OCI-M2 (cell line): ENCODE measurements at regions not wholly inside any gene's neighbourhood (a gene's known extent, or its start where the extent isn't known, plus 50 kb on each side); places are given as distances from the start of the nearest gene placed in this dataset.

ENCODE experiments used
- DNase-seq: peaks from one replicate; lab custom pipeline; 2025; ENCODE audit not compliant: unreplicated experiment; lab: John Stamatoyannopoulos, UW

- no peak for DNase-seq
Observed at GRCh38 chr14:97248973-97249372, 451.8 kb downstream of the VRK1 start.

DNA sequence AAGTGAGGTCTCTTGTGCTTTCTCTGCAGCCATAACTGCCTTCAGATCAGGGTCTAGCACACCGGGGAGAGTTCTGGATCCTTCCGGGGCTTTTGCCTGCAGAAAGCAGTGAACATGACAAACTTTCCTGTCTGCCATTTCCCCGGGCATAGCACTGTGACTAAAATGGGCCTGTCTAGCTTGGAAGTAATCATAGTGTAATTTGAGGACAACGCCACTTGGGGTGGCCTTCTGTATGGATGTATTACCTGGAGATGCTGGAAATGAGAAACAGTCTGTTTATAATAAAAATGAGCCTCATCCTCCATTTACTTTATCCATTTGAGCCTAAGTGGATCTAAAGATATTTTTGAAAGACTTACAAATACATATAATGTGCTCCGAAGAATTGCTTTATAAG lies 453.7 kb downstream of the VRK1 start:
- DNase-seq = no peak

- no peak for DNase-seq
Observed at GRCh38 chr14:97251491-97252155, 454.4 kb downstream of the VRK1 start.

DNA sequence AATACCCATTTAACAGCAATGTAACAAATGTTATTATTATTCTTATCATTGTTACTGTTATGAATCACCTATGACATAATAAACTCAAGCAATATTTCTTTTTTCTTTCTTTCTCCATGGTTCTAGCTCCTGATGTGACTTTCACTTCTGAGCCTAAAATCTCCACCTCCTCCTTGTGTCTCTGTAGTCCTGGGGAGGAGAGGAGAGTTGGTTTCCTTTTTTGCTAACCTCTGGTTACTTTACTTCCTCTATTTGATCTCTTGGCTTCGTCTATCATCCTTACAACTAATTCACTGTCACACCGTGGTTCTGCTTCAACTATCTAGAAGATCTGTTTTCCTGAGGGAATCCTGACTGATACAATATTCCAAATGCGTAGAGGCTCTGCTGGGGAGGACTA lies 456.6 kb downstream of the VRK1 start:
- no peak for DNase-seq

- DNase-seq = no peak
Observed at GRCh38 chr14:97262336-97262735, 465.2 kb downstream of the VRK1 start.

DNA sequence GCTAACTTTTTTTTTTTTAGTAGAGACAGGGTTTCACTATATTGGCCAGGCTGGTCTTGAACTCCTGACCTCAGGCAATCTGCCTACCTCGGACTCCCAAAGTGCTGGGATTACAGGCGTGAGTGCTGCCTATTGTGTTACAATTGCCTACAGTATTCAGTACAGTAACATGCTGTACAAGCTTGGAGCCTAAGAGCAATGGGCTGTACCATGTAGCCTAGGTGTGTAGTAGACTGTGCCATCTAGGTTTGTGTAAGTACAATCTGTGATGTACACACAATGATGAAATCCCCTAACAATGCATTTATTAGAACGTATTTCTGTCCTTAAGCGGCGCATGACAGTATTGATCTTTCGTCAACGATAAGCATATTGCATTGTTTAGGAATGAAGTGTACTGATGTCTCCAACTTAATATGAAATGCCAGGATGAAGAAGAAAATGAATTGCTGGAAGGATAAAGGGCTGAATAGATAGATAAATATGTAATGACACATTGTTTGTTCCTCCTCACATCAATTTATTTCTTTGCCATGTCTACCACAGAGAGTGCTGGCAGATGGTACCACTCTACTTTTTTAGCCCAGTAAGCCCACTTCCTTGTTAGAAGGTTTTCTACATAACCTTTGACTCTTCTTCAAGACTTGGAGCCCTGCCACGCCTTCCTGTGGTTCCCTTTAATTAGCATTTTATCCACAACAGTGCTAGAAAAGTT lies 467.5 kb downstream of the VRK1 start:
- DNase-seq = no peak

DNA sequence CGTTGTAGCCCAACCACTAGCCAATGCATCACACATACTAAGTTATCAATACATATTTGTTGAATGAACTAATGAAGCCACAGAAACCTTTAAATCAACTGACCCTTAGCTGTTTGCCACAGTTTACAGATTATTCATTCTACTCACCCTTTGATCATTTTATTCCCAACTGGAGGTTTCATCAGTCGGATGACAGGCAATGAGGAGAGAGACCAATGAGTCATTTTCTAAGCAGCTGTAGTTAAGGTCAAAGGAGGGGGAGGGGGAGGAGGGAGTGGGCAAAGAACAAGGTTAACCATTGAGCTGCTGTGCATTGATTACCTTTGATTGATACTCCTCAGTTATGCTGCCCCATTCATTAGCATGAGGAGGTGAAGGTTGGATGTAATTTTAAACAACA lies 469.5 kb downstream of the VRK1 start:
- no peak for DNase-seq

DNA sequence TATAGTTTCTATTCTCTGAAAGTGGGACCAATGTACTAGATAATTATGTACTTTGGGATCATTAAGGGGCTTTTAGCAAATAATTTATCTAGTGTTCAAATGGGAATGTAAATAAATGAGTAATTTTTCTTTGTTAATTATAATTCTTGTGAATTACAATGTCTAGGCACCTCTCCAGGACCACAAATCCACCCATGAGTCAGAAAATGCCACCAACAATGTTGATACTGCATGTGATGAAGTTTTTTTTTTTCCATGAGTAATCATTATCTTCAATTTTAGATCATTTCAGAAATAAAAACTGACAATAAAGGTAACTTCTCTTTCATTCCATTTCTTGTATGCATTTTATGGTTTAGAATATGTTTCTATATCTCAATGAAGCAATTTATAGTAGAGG lies 470.3 kb downstream of the VRK1 start:
- DNase-seq = no peak

DNA sequence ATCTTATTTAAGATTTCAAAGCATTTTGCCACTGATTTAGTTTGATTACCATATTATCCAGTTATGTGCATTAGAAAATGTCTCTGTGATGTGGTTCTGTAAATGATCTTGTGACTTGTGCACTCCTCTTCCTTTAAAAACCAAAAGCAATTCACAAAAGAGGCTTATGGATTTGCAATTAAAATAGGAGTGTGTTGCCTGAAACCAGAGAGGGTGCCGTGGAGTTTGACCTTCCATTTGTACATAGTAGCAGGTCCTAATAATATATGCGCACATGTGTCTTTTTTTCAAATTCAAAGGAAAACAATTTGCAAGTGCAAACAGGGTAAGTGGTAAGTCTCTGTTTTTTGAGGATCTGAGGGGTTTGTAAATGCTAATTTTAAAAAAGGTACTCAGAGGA lies 470.9 kb downstream of the VRK1 start:
- no peak for DNase-seq

- DNase-seq = no peak
Observed at GRCh38 chr14:97270308-97270707, 473.1 kb downstream of the VRK1 start.

- DNase-seq = no peak
Observed at GRCh38 chr14:97271451-97271960, 474.3 kb downstream of the VRK1 start.

- DNase-seq = no peak
Observed at GRCh38 chr14:97273540-97273939, 476.4 kb downstream of the VRK1 start.

DNA sequence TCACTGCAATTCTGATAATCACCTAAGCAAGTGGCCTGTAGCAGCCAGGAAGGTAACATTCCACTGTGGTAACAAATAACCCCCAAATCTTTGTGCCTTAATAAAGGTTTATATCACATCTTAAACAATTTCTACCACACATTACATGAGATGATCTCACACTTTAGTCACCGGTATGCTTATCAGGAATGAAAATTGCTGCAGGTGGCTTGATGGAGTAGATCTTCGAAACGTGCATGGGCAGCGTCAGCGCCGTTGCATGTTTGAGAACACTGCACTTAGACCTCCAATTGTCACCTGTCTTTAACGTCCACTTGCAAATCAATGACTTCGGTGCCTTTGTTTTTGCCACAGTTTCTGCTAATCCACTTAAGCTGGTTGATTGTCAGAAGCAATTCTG lies 477.4 kb downstream of the VRK1 start:
- DNase-seq = no peak

DNA sequence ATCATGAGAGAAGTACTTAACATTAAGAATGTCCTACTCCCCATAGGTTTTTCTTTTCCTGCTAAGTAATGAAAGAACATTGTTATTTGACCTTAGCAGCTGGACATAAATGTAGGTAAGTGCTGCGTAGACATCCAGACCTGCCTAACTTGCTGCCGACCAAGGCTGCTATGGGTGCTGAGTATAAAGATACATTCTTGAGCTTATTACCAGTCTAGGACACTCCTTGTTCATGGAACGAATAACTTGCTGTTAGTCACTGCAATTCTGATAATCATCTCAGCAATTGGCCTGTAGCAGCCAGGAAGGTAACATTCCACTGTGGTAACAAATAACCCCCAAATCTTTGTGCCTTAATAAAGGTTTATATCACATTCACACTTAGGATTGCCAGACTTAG lies 478.1 kb downstream of the VRK1 start:
- DNase-seq = no peak

DNA sequence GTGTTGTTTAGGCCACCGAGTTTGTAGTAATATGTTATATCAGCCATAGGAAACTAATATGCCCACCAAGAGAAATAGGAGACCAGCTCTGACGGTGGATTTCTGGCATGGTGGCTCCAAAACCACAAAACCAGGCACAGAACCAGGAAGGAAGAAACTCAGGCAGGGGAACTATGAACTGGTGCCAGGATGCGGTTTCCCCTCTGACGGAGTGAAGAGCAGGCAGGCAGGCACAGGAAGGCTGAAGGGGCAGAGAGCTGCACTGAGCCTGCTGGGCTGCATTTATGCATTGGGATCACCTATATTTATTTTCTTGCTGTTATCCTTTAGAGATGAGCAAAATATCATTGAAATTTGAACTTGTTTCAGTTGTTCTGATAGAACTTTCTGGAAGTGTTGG lies 479.4 kb downstream of the VRK1 start:
- DNase-seq = no peak

GRCh38 chr14:97277711-97278110 lies 480.5 kb downstream of the VRK1 start:
- DNase-seq = no peak

DNA sequence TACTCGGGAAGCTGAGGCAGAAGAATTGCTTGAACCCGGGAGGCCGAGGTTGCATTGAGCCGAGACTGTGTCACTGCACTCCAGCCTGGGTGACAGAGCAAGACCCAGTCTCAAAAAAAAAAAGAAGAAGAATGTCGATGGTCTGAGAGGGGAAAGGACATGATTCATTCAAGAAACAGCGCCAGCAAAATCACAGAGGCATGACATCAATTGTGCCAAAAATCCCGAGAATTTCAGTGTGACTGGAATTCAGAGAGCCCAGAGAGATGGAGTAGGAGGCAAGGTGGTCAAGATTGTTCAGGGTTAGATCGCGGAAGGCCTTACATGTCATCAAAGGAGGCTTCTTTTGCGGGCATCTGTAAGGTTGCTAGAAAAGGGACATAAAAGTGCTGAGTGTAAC lies 483.3 kb downstream of the VRK1 start:
- no peak for DNase-seq

DNA sequence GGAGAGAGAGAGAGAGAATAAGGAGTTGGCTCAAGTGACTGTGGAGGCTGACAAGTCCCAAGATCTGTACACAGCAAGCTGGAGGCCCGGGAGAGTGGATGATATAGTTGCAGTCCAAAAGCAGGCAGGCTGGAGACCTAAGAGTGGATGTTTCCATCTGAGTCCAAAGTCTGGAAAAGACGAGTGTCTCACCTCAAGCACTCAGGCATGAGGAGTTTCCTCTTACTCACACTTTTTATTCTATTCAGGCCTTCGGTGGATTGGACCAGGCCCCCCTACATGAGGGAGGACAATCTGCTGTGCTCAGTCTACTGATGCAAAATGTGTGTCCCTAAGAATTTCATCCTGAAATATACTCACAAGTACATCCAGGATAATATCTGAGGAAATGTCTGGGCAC lies 484.6 kb downstream of the VRK1 start:
- DNase-seq = no peak

- DNase-seq = no peak
Observed at GRCh38 chr14:97282210-97283004, 485.2 kb downstream of the VRK1 start.

GRCh38 chr14:97283005-97283403 lies 485.8 kb downstream of the VRK1 start:
- no peak for DNase-seq

DNA sequence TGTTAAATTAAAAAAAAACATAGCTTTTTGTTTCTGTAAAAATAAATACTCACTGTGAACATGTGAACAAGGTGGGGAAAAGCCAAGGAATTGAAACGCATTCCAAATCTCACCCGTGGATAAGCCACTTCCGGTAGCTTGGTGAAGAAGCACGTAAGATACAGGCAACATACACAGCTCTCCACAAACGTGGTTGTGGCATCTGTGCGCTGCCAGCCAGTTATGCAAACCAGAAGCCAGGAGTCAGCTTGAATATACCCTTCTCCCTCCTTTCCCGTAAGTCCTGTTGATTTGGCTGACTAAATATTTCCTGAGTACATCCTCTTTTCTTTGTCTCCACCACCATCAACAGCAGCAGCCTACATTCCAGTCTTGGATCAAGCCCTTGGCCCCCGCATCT lies 486.2 kb downstream of the VRK1 start:
- no peak for DNase-seq

DNA sequence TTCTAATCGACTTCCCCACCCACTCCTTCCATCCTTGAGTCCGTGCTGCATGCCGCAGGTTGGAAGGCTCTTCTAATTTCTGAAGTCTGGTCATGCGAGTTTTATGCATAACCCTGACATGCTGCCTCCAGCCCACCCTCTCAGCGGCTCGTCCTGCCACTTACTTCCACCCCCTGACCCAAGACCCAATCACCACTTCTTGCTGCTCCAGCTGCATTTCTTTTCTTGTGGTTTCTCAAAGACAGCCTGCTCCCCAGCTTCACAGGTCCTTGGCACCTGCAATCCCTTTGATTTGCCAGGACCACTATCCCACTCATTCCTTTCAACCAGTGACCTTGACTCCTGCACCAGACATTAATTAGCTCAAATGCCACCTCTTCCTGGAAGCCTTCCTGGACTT lies 486.7 kb downstream of the VRK1 start:
- DNase-seq = no peak
